ENCODE measurements at regions not wholly inside any gene's neighbourhood (a gene's known extent, or its start where the extent isn't known, plus 50 kb on each side); places are given as distances from the start of the nearest gene placed in this dataset.

- TF ChIP-seq CTCF (IDR thresholded peaks at IDR 0.05; ENCODE audit: low read depth, low read length, poor library complexity, severe bottlenecking) (no peak), EZH2phosphoT487 (IDR thresholded peaks at IDR 0.05; ENCODE audit: borderline replicate concordance, low read length) (no peak)
Observed at GRCh38 chr10:3535001-3535400, 250.0 kb downstream of the KLF6 start.
